Heart right ventricle (tissue), 16 donors: ENCODE measurements at regions not wholly inside any gene's neighbourhood (a gene's known extent, or its start where the extent isn't known, plus 50 kb on each side); places are given as distances from the start of the nearest gene placed in this dataset.

Experiments used
- ATAC-seq, 8 donors: fragments of 200-7000 bp; cut with Tn5 transposase; one replicate each; pipeline ENCODE4 v1.9.1; 2020; ENCODE audit warnings: mild to moderate bottlenecking in 8 of 8, moderate library complexity in 8 of 8, moderate number of reproducible peaks in 1 of 8
- DNase-seq, 2 donors: peaks; one replicate each; pipeline ENCODE4 v3.0.0-alpha.2; 2020
- H3K27ac ChIP-seq, 10 donors: fragments of 200-600 bp; sonication (generic) in 2 of 10; one replicate each; pipeline versions ENCODE4 v1.5.0 to v1.8.0; 2020 to 2022; ENCODE audit warnings: mild to moderate bottlenecking in 3 of 10
- H3K27me3 ChIP-seq, 7 donors: fragments of 200-600 bp; one replicate each; pipeline ENCODE4 v1.8.0; 2021 to 2022; ENCODE audit warnings: mild to moderate bottlenecking in 2 of 7
- H3K36me3 ChIP-seq, 9 donors: fragments of 200-600 bp; sonication (generic) in 1 of 9; one replicate each; pipeline versions ENCODE4 v1.5.0 to v1.8.0; 2020 to 2022; ENCODE audit warnings: mild to moderate bottlenecking in 2 of 9
- H3K4me1 ChIP-seq, 9 donors: fragments of 200-600 bp; sonication (generic) in 1 of 9; one replicate each; pipeline versions ENCODE4 v1.5.0 to v1.8.0; 2020 to 2022; ENCODE audit warnings: mild to moderate bottlenecking in 4 of 9
- H3K4me3 ChIP-seq, 10 donors: fragments of 200-600 bp; sonication (generic) in 2 of 10; one replicate each; pipeline versions ENCODE4 v1.5.0 to v1.8.0; 2020 to 2022; ENCODE audit warnings: mild to moderate bottlenecking in 7 of 10, moderate library complexity in 2 of 10
- H3K9me3 ChIP-seq, 11 donors: fragments of 200-600 bp in 10 of 11; sonication (generic) in 2 of 11; one replicate each; pipeline versions ENCODE4 v1.5.0 to v1.8.0; 2013 to 2022; ENCODE audit warnings: mild to moderate bottlenecking in 2 of 11, control low read depth in 1 of 11, moderate library complexity in 1 of 11
- WGBS, 2 donors: extraction: QIAGEN DNeasy Blood & Tissue Kit; methylation state at CpG; one replicate each; pipeline ENCODE4 v1.1.7; 2013; ENCODE audit warnings: inconsistent platforms in 1 of 2; 5-methylcytosine and 5-hydroxymethylcytosine counted together
- intact Hi-C, 10 donors: fragments of 100-400 bp; cut with DNase I; formaldehyde crosslinking; loops; one replicate each; pipeline versions ENCODE4 v1.11.1 to v1.14.2; 2022
- TF ChIP-seq, protein P1 (sequence below), 9 donors: fragments of 200-600 bp; sonication (generic) in 2 of 9; IDR thresholded peaks; one replicate each; pipeline versions ENCODE4 v1.5.0 to v1.8.0; 2021 to 2022; ENCODE audit warnings: antibody characterized with exemption in 9 of 9, mild to moderate bottlenecking in 5 of 9, moderate library complexity in 1 of 9
- donor health status: Arrhythmogenic right ventricular cardiomyopathy.
- donor health status: ischemic (EF 13 %, LVEDD 7.1; RV severe dilation, severe dysfunction).
- donor health status: healthy with polysubstance abuse.
- donor health status: DM: no; HTN: yes; CAD: no.
- donor health status: DM: no; HTN: no; CAD: no.
- donor health status: ischemic (EF 25% LVEDD 6.9; RV normal size, moderate dysfunction).
- donor health status: ischemic (EF 25% LVEDD 5.7; RV mildly dilated, moderate dysfunction).
- donor health status: healthy.
- donor health status: DM: yes; HTN: yes; CAD: no.
- donor health status: Ischemic cardiomyopathy.
- donor health status: ischemic (EF 35%, LVEDD 5.7; RV mildly dilated, moderate dysfunction).
- donor health status: nonischemic (EF 11% LVEDD 7.7; RV severe dilation, severe dysfunction).
- donor health status: DM: yes; HTN: yes; CAD: no.
- donor health status: PGD.
- donor health status: ischemic (EF 29% LVEDD 5.4; RV normal size, mild dysfunction).
- donor health status: nonischemic (EF 23%, LVEDD 6.1; RV moderate dilation, normal function).

- H3K27me3 ChIP-seq, result peaks cover 0 to 37% (median 11%) of the 10 kb centered on the region in 7 donors
- H3K9me3 ChIP-seq, result no peaks in the 10 kb centered on the region
- intact Hi-C loops, result no loop called here
- H3K4me1 ChIP-seq, result peaks cover 0 to 41% (median 3%) of the 10 kb centered on the region in 9 donors
- ATAC-seq (no peak), DNase-seq (no peak)
- no peak overlapping the region for H3K4me3 ChIP-seq
- 64 to 65% methylated on average over 5 of the region's 5 CpGs for WGBS, 2 donors
- TF ChIP-seq, protein P1, sequence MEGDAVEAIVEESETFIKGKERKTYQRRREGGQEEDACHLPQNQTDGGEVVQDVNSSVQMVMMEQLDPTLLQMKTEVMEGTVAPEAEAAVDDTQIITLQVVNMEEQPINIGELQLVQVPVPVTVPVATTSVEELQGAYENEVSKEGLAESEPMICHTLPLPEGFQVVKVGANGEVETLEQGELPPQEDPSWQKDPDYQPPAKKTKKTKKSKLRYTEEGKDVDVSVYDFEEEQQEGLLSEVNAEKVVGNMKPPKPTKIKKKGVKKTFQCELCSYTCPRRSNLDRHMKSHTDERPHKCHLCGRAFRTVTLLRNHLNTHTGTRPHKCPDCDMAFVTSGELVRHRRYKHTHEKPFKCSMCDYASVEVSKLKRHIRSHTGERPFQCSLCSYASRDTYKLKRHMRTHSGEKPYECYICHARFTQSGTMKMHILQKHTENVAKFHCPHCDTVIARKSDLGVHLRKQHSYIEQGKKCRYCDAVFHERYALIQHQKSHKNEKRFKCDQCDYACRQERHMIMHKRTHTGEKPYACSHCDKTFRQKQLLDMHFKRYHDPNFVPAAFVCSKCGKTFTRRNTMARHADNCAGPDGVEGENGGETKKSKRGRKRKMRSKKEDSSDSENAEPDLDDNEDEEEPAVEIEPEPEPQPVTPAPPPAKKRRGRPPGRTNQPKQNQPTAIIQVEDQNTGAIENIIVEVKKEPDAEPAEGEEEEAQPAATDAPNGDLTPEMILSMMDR (IDR thresholded peaks at IDR 0.05), result no peak
- H3K36me3 ChIP-seq, result no peaks in the 10 kb centered on the region
- no peak overlapping the region for H3K27ac ChIP-seq
These were observed 470.5 kb downstream of the MIAT start for GRCh38 chr22:27127911-27128310.

GRCh38 chr22:27128461-27129085, 471.2 kb downstream of the MIAT start:
- peaks cover 0 to 37% (median 11%) of the 10 kb centered on the region in 7 donors for H3K27me3 ChIP-seq
- intact Hi-C loops, result no loop called here
- DNase-seq (peak in 1 of 2 donors; percentile 36), ATAC-seq (peak in 1 of 8 donors; percentile 3)
- peak overlapping the region in 1 of 10 donors; percentile 18 for H3K27ac ChIP-seq
- no peak overlapping the region for H3K4me3 ChIP-seq
- H3K36me3 ChIP-seq, result no peaks in the 10 kb centered on the region
- WGBS, 2 donors, result 50 to 58% methylated on average over 9 of the region's 9 CpGs
- H3K9me3 ChIP-seq, result no peaks in the 10 kb centered on the region
- TF ChIP-seq, protein P1 (IDR thresholded peaks at IDR 0.05), result no peak
- H3K4me1 ChIP-seq, result peaks cover 0 to 45% (median 7%) of the 10 kb centered on the region in 9 donors

DNA sequence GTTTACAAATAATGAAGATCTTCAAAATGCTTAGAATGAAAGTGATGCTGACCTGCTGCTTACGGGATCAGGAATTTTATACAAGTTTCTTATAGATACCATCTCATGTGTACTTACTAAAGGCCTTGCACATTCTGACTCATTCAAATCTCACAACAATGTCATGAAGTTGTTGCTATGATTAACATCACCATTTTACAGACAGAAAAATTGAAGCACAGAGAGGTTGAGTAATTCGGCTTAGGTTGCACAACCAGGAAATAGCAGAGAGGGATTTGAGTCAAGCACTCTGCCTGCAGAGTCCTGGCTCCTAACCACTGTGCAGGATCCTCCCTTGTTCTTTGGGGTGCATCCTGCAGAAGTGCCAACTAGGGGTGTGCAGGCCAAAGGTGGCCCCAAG, 471.9 kb downstream of the MIAT start:
- intact Hi-C loops, result no loop called here
- TF ChIP-seq, protein P1 (IDR thresholded peaks at IDR 0.05), result no peak
- WGBS, 2 donors, result 87 to 89% methylated on average over 2 of the region's 2 CpGs
- no peaks in the 10 kb centered on the region for H3K36me3 ChIP-seq
- H3K4me1 ChIP-seq, result peaks cover 0 to 45% (median 7%) of the 10 kb centered on the region in 9 donors
- no peak for DNase-seq
- no peaks in the 10 kb centered on the region for H3K9me3 ChIP-seq
- peak in 1 of 8 donors; percentile 60 for ATAC-seq
- H3K27ac ChIP-seq, result peak overlapping the region in 1 of 10 donors; percentile 18
- H3K27me3 ChIP-seq, result peaks cover 0 to 40% (median 14%) of the 10 kb centered on the region in 7 donors
- H3K4me3 ChIP-seq, result no peak overlapping the region

GRCh38 chr22:27130906-27131305, 473.5 kb downstream of the MIAT start:
- no peak for ATAC-seq
- H3K4me1 ChIP-seq, result peaks cover 0 to 46% (median 6%) of the 10 kb centered on the region in 9 donors
- TF ChIP-seq, protein P1 (IDR thresholded peaks at IDR 0.05), result no peak
- no peaks in the 10 kb centered on the region for H3K9me3 ChIP-seq
- no peak for DNase-seq
- 65 to 74% methylated on average over 4 of the region's 4 CpGs for WGBS, 2 donors
- peaks cover 0 to 48% (median 21%) of the 10 kb centered on the region in 7 donors for H3K27me3 ChIP-seq
- intact Hi-C loops, result no loop called here
- H3K36me3 ChIP-seq, result no peaks in the 10 kb centered on the region
- no peak overlapping the region for H3K27ac ChIP-seq
- H3K4me3 ChIP-seq, result no peak overlapping the region
